Esophagus squamous epithelium (tissue), 5 donors: ENCODE measurements at regions not wholly inside any gene's neighbourhood (a gene's known extent, or its start where the extent isn't known, plus 50 kb on each side); places are given as distances from the start of the nearest gene placed in this dataset.

Experiments
- DNase-seq: peaks from one replicate; lab custom pipeline; 2025; lab: John Stamatoyannopoulos, UW
- H3K27ac ChIP-seq, 4 donors: fragments of 200-600 bp; sonication (generic); one replicate each; pipeline ENCODE4 v1.5.1; 2016 to 2019; ENCODE audit warnings: mild to moderate bottlenecking in 1 of 4
- H3K27me3 ChIP-seq, 4 donors: fragments of 200-600 bp; sonication (generic); 1 replicate in 3 of 4; 2 replicates in 1 of 4; pipeline versions ENCODE4 v1.5.1 to v1.6.0; 2017 to 2021; ENCODE audit warnings: antibody characterized with exemption in 1 of 4
- H3K36me3 ChIP-seq, 3 donors: fragments of 200-600 bp; sonication (generic); one replicate each; pipeline ENCODE4 v1.5.1; 2016 to 2019
- H3K4me1 ChIP-seq, 3 donors: fragments of 200-600 bp; sonication (generic); one replicate each; pipeline ENCODE4 v1.5.1; 2017 to 2019
- H3K4me3 ChIP-seq, 4 donors: fragments of 200-600 bp; sonication (generic); 1 replicate in 3 of 4; 2 replicates in 1 of 4; pipeline ENCODE4 v1.5.1; 2016 to 2019; ENCODE audit warnings: mild to moderate bottlenecking in 2 of 4, moderate library complexity in 1 of 4
- H3K9me3 ChIP-seq, 3 donors: fragments of 200-600 bp; sonication (generic); one replicate each; pipeline ENCODE4 v1.5.1; 2016 to 2019
- CTCF ChIP-seq, 6 experiments: fragments of 450-650 bp in 4 of 6; fragments of 200-600 bp in 2 of 6; sonication (generic) in 2 of 6; IDR thresholded peaks; one replicate each; pipeline ENCODE4 v1.5.1; 2016 to 2019; ENCODE audit warnings: antibody characterized with exemption in 6 of 6, mild to moderate bottlenecking in 4 of 6, moderate library complexity in 4 of 6
- POLR2A ChIP-seq, 4 donors: fragments of 450-650 bp; IDR thresholded peaks; one replicate each; pipeline ENCODE4 v1.6.1; 2017; ENCODE audit warnings: antibody characterized with exemption in 4 of 4, mild to moderate bottlenecking in 4 of 4, moderate library complexity in 3 of 4
- WGBS, 2 donors: methylation state at CpG; one replicate each; pipeline ENCODE4 v1.1.5; 2018; 5-methylcytosine and 5-hydroxymethylcytosine counted together
- intact Hi-C: fragments of 100-400 bp; cut with DNase I; formaldehyde crosslinking; loops from one replicate; pipeline ENCODE4 v1.15.0; 2022
- donor health status: DM: yes; HTN: yes; CAD: no.

- intact Hi-C loops, result no loop called here
These were observed 402.9 kb downstream of the TBL1XR1 start for GRCh38 chr3:176794406-176794805.

GRCh38 chr3:176789947-176790346 lies 407.3 kb downstream of the TBL1XR1 start:
- intact Hi-C loops, result no loop called here
- TF ChIP-seq POLR2A (IDR thresholded peaks at IDR 0.05) (no peak), CTCF (IDR thresholded peaks at IDR 0.05) (no peak)
- Histone ChIP-seq H3K9me3 (no peaks in the 10 kb centered on the region), H3K4me1 (peaks cover 0 to 25% (median 0%) of the 10 kb centered on the region in 3 donors), H3K27me3 (no peaks in the 10 kb centered on the region), H3K36me3 (no peaks in the 10 kb centered on the region), H3K4me3 (no peak overlapping the region), H3K27ac (no peak overlapping the region)
- DNase-seq, result no peak
- 68 to 71% methylated on average over 3 of the region's 3 CpGs for WGBS, 2 donors

More at GRCh38 chr3:176794406-176794805, 402.9 kb downstream of the TBL1XR1 start:
- Histone ChIP-seq H3K36me3 (no peaks in the 10 kb centered on the region), H3K27me3 (no peaks in the 10 kb centered on the region), H3K9me3 (no peaks in the 10 kb centered on the region), H3K4me3 (no peak overlapping the region), H3K4me1 (peaks cover 0 to 14% (median 0%) of the 10 kb centered on the region in 3 donors), H3K27ac (no peak overlapping the region)
- TF ChIP-seq POLR2A (IDR thresholded peaks at IDR 0.05), result no peak
- no peak for TF ChIP-seq CTCF (IDR thresholded peaks at IDR 0.05)
- WGBS, 2 donors, result 58 to 66% methylated on average over 3 of the region's 3 CpGs
- no peak for DNase-seq

- Histone ChIP-seq H3K4me1 (peaks cover 0 to 25% (median 0%) of the 10 kb centered on the region in 3 donors), H3K4me3 (no peak overlapping the region), H3K36me3 (no peaks in the 10 kb centered on the region), H3K27me3 (no peaks in the 10 kb centered on the region), H3K27ac (no peak overlapping the region), H3K9me3 (no peaks in the 10 kb centered on the region)
- WGBS, 2 donors, result 40 to 43% methylated on average over 1 of the region's 1 CpG
- no peak for TF ChIP-seq CTCF (IDR thresholded peaks at IDR 0.05)
- TF ChIP-seq POLR2A (IDR thresholded peaks at IDR 0.05), result no peak
- DNase-seq, result no peak
- intact Hi-C loops, result no loop called here
These were observed 408.0 kb downstream of the TBL1XR1 start for GRCh38 chr3:176789281-176789705.

DNA sequence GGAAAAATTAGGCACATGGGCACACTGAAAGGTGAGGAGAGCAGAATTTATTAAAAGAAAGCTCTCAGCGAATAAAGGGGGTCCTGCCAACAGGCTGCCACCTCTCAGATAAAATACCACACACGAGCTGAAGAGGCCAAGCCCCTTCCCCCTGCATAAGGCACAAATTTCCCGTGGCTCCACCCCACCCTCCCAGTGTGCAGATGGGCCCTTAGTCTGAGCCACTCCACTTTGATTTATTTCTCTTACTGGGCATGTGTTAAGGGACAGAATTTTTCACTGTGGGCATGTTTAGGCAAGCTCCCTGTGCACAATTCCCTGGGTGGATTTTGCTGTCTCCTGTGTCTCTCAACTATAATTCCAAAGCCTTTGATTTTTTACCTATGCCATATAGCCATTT lies 409.8 kb downstream of the TBL1XR1 start:
- Histone ChIP-seq H3K27me3 (no peaks in the 10 kb centered on the region), H3K36me3 (no peaks in the 10 kb centered on the region), H3K4me3 (no peak overlapping the region), H3K27ac (no peak overlapping the region), H3K9me3 (no peaks in the 10 kb centered on the region), H3K4me1 (peaks cover 0 to 25% (median 0%) of the 10 kb centered on the region in 3 donors)
- DNase-seq, result no peak
- intact Hi-C loops, result no loop called here
- TF ChIP-seq POLR2A (IDR thresholded peaks at IDR 0.05) (no peak), CTCF (IDR thresholded peaks at IDR 0.05) (no peak)
- 46 to 50% methylated on average over 3 of the region's 3 CpGs for WGBS, 2 donors

- no peaks in the 10 kb centered on the region for H3K27me3 ChIP-seq
- no peak for TF ChIP-seq CTCF (IDR thresholded peaks at IDR 0.05)
- no peak for TF ChIP-seq POLR2A (IDR thresholded peaks at IDR 0.05)
- no peak overlapping the region for H3K4me3 ChIP-seq
- no peak overlapping the region for H3K27ac ChIP-seq
- H3K36me3 ChIP-seq, result no peaks in the 10 kb centered on the region
- H3K4me1 ChIP-seq, result peaks cover 0 to 25% (median 0%) of the 10 kb centered on the region in 3 donors
- WGBS, 2 donors, result 19 to 34% methylated on average over 3 of the region's 3 CpGs
- intact Hi-C loops, result no loop called here
- H3K9me3 ChIP-seq, result no peaks in the 10 kb centered on the region
- no peak for DNase-seq
These were observed 412.1 kb downstream of the TBL1XR1 start for GRCh38 chr3:176785171-176785570.
